Panc1 (cell line): ENCODE measurements at regions not wholly inside any gene's neighbourhood (a gene's known extent, or its start where the extent isn't known, plus 50 kb on each side); places are given as distances from the start of the nearest gene placed in this dataset.

Experiments
- ATAC-seq: fragments of 200-7000 bp; cut with Tn5 transposase; 2 replicates; pipeline ENCODE4 v1.9.1; 2020; ENCODE audit warnings: mild to moderate bottlenecking, moderate library complexity
- BruUV-seq: library from RNA; stranded (reverse); fragments of 400-500 nt; replicated peaks from 2 replicates; lab custom pipeline; 2021; lab: Mats Ljungman, UMichigan
- CTCF ChIA-PET: fragments of 300-600 bp; sonication (Branson Sonifier 250); formaldehyde crosslinking; loops from one replicate; lab custom pipeline; 2022; ENCODE audit warnings: antibody characterized with exemption; lab: Charles Lee
- POLR2A ChIA-PET: fragments of 300-600 bp; sonication (Branson Sonifier 250); formaldehyde crosslinking; loops from one replicate; lab custom pipeline; 2022; ENCODE audit warnings: antibody characterized with exemption; lab: Charles Lee
- DNase-seq: peaks from one replicate; pipeline ENCODE4 v3.0.0-alpha.2; 2010; ENCODE audit warnings: low read depth, low spot score
- H3K27ac ChIP-seq: 2 replicates; pipeline ENCODE4 v1.5.1; 2011; ENCODE audit warnings: mild to moderate bottlenecking, low read length, inconsistent platforms
- H3K27me3 ChIP-seq: fragments of 200-500 bp; sonication (Bioruptor generic); 2 replicates; pipeline ENCODE4 v1.6.0; 2014; ENCODE audit warnings: low read length, inconsistent platforms; ENCODE audit not compliant: control insufficient read depth, insufficient read depth
- H3K36me3 ChIP-seq: fragments of 200-500 bp; sonication (Bioruptor generic); 2 replicates; pipeline ENCODE4 v1.5.1; 2014; ENCODE audit warnings: inconsistent platforms, mild to moderate bottlenecking, low read length, moderate library complexity; ENCODE audit not compliant: control insufficient read depth, insufficient read depth
- H3K4me1 ChIP-seq: 2 replicates; pipeline ENCODE4 v1.5.1; 2011; ENCODE audit warnings: inconsistent platforms, mild to moderate bottlenecking, low read length, moderate library complexity; ENCODE audit not compliant: control insufficient read depth, insufficient read depth
- H3K4me3 ChIP-seq, 2 experiments: 2 replicates each; pipeline ENCODE4 v1.5.1; 2011 to 2012; ENCODE audit warnings: low read depth in 2 of 2, low read length in 2 of 2, mild to moderate bottlenecking in 2 of 2, inconsistent platforms in 1 of 2, moderate library complexity in 1 of 2
- H3K9me3 ChIP-seq: fragments of 200-500 bp; sonication (Bioruptor generic); 2 replicates; pipeline ENCODE4 v1.5.1; 2014; ENCODE audit warnings: low read depth, mild to moderate bottlenecking, inconsistent platforms, low read length, moderate library complexity; ENCODE audit not compliant: control insufficient read depth, insufficient read depth
- CTCF ChIP-seq: fragments of 450-650 bp; IDR thresholded peaks from 2 replicates; pipeline ENCODE4 v1.5.1; 2017; ENCODE audit warnings: mild to moderate bottlenecking
- POLR2AphosphoS5 ChIP-seq: IDR thresholded peaks from 2 replicates; pipeline ENCODE4 v1.6.1; 2012; ENCODE audit warnings: mild to moderate bottlenecking, low read depth, low read length, moderate library complexity
- REST ChIP-seq, 2 experiments: IDR thresholded peaks; 2 replicates each; pipeline ENCODE4 v1.6.1; 2011 to 2012; ENCODE audit warnings: low read depth in 2 of 2, control low read depth in 1 of 2, low read length in 1 of 2, mild to moderate bottlenecking in 1 of 2, moderate library complexity in 1 of 2; ENCODE audit not compliant: insufficient read depth in 1 of 2
- SIN3A ChIP-seq: IDR thresholded peaks from 2 replicates; pipeline ENCODE4 v1.6.1; 2012; ENCODE audit warnings: low read depth, mild to moderate bottlenecking, low read length, moderate library complexity, borderline replicate concordance; ENCODE audit not compliant: insufficient read depth
- TCF7L2 ChIP-seq: IDR thresholded peaks from 2 replicates; pipeline ENCODE4 v1.6.1; 2011; ENCODE audit warnings: mild to moderate bottlenecking, low read depth, low read length, inconsistent platforms
- in situ Hi-C: cut with HindIII; loops from 2 replicates; pipeline ENCODE4 v1.10.0; 2016; ENCODE audit warnings: low sequenced_read_pairs, low pct_unique_long_range_greater_than_20kb
- intact Hi-C: fragments of 100-400 bp; cut with micrococcal nuclease; formaldehyde crosslinking; loops from one replicate; pipeline ENCODE4 v1.10.0; 2022; ENCODE audit not compliant: unreplicated experiment

- DNase-seq (no peak), ATAC-seq (no peak)
- no peaks in the 10 kb centered on the region for H3K4me1 ChIP-seq
- TF ChIP-seq POLR2AphosphoS5: no peak
- TF ChIP-seq TCF7L2: no peak
- TF ChIP-seq SIN3A: no peak
- H3K27ac ChIP-seq: no peak overlapping the region
- H3K9me3 ChIP-seq: no peaks in the 10 kb centered on the region
- no peak overlapping the region for H3K4me3 ChIP-seq
- in situ Hi-C loops (no loop called here), intact Hi-C loops (no loop called here)
- no TSS peak for BruUV-seq
- ChIA-PET CTCF (interaction anchor here (0.6 kb wide), 1 partner anchor 1112 kb away, joined by 4 read pairs; no protein-coding TSS in a partner anchor), POLR2A (no interaction called here)
- H3K27me3 ChIP-seq: no peaks in the 10 kb centered on the region
- H3K36me3 ChIP-seq: no peaks in the 10 kb centered on the region
Measured at GRCh38 chr10:124171561-124171960, 78.2 kb upstream of the CHST15 start.

- POLR2A ChIA-PET: no interaction called here
- ATAC-seq: no peak
Measured at GRCh38 chr10:124170631-124171030, 77.2 kb upstream of the CHST15 start.

More at GRCh38 chr10:124170631-124171030, 77.2 kb upstream of the CHST15 start:
- DNase-seq: no peak
- no peak overlapping the region for H3K4me3 ChIP-seq
- H3K36me3 ChIP-seq: no peaks in the 10 kb centered on the region
- TF ChIP-seq POLR2AphosphoS5 (no peak), SIN3A (no peak), CTCF (no peak), REST (IDR thresholded peaks at IDR 0.05; ENCODE audit: insufficient read depth in 1 of 2, low read depth in 2 of 2, low read length in 1 of 2) (no peak), TCF7L2 (no peak)
- no TSS peak for BruUV-seq
- in situ Hi-C loops: no loop called here
- H3K9me3 ChIP-seq: no peaks in the 10 kb centered on the region
- CTCF ChIA-PET: interaction anchor here (0.6 kb wide), 2 partner anchors 219 to 1113 kb away, joined by 3 to 4 read pairs; no protein-coding TSS in a partner anchor
- no peak overlapping the region for H3K27ac ChIP-seq
- H3K27me3 ChIP-seq: no peaks in the 10 kb centered on the region
- H3K4me1 ChIP-seq: no peaks in the 10 kb centered on the region
- intact Hi-C loops: no loop called here
